H1 (cell line): ENCODE measurements at regions not wholly inside any gene's neighbourhood (a gene's known extent, or its start where the extent isn't known, plus 50 kb on each side); places are given as distances from the start of the nearest gene placed in this dataset.

Experiments used
- EZH2 ChIP-seq: fragments of 200-600 bp; sonication (generic); IDR thresholded peaks from 2 replicates; pipeline ENCODE4 v1.7.1; 2012; ENCODE audit warnings: low read depth, mild to moderate bottlenecking, moderate library complexity, low read length, inconsistent platforms; ENCODE audit not compliant: severe bottlenecking
- FOSL1 ChIP-seq: IDR thresholded peaks from 2 replicates; pipeline ENCODE4 v1.6.1; 2011; ENCODE audit warnings: mild to moderate bottlenecking, low read depth, low read length, moderate library complexity; ENCODE audit not compliant: insufficient read depth
- HDAC6 ChIP-seq: IDR thresholded peaks from one replicate; pipeline ENCODE4 v1.7.1; 2012; ENCODE audit warnings: low read depth, mild to moderate bottlenecking, inconsistent platforms, low read length, moderate library complexity
- JUND ChIP-seq: IDR thresholded peaks from 2 replicates; pipeline ENCODE4 v1.6.1; 2011; ENCODE audit warnings: mild to moderate bottlenecking, improper control_type of control experiment, low read length
- PHF8 ChIP-seq: fragments of 200-600 bp; sonication (generic); conservative IDR thresholded peaks from 2 replicates; pipeline ENCODE4 v1.7.1; 2012; ENCODE audit warnings: low read depth, mild to moderate bottlenecking, inconsistent platforms, low read length, moderate library complexity
- SIX5 ChIP-seq: IDR thresholded peaks from 2 replicates; pipeline ENCODE4 v1.6.1; 2011; ENCODE audit warnings: mild to moderate bottlenecking, low read depth, low read length
- TF ChIP-seq, protein P1 (sequence below): fragments of 300-600 bp; sonication (generic); IDR thresholded peaks from 2 replicates; pipeline ENCODE4 v1.7.1; 2012; ENCODE audit warnings: low read length, moderate library complexity, mild to moderate bottlenecking, inconsistent platforms; ENCODE audit not compliant: insufficient replicate concordance
- TF ChIP-seq, protein P2 (sequence below): IDR thresholded peaks from 2 replicates; pipeline ENCODE4 v1.6.1; 2011; ENCODE audit warnings: low read depth, mild to moderate bottlenecking, low read length; ENCODE audit not compliant: insufficient read depth

DNA sequence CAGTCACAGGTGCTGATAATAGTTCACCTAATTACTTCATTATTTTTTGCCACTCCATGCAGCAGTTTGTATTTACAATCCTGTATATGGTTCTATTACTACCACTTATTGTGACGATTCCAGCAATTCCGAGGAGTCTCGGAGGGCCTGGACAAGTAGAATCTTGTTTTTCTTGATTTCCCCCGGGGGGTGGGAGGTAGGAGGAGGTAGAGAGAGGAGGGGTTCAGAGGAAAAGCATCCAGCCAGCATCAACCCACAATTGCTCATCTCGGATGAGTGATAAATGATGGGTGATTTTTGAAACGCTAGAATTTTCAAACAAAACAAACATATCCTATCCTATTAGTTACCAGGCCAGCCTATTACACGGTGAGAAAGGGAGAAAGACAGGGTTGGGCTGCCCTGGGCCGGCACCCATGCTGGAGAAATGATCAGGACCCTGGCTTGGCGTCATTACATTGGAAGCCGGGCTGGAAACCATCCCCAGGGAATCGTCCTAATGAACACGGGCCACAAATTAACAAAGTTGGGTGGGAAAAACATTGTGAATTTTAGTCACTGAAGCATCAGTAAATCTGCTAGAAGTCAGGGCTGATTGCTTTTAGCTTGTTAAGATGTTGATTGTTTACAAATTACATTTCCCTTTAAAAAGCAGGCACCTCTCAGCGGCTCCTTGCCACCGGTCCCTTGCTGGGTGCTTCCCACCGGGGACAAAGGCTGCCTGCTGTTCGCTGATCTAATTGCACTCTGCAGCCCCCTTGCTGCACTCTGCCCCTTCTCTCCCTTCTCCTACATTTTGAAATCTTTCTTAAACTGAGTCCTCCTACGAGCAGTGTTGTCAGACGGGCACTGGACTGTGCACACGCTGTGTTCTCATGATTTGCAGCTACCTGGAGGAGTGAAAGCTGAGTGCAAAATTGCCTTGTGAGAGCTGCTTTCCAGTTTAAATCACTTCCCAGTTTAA, 95.5 kb downstream of the FAM204A start (continued):
- TF ChIP-seq, protein P1, sequence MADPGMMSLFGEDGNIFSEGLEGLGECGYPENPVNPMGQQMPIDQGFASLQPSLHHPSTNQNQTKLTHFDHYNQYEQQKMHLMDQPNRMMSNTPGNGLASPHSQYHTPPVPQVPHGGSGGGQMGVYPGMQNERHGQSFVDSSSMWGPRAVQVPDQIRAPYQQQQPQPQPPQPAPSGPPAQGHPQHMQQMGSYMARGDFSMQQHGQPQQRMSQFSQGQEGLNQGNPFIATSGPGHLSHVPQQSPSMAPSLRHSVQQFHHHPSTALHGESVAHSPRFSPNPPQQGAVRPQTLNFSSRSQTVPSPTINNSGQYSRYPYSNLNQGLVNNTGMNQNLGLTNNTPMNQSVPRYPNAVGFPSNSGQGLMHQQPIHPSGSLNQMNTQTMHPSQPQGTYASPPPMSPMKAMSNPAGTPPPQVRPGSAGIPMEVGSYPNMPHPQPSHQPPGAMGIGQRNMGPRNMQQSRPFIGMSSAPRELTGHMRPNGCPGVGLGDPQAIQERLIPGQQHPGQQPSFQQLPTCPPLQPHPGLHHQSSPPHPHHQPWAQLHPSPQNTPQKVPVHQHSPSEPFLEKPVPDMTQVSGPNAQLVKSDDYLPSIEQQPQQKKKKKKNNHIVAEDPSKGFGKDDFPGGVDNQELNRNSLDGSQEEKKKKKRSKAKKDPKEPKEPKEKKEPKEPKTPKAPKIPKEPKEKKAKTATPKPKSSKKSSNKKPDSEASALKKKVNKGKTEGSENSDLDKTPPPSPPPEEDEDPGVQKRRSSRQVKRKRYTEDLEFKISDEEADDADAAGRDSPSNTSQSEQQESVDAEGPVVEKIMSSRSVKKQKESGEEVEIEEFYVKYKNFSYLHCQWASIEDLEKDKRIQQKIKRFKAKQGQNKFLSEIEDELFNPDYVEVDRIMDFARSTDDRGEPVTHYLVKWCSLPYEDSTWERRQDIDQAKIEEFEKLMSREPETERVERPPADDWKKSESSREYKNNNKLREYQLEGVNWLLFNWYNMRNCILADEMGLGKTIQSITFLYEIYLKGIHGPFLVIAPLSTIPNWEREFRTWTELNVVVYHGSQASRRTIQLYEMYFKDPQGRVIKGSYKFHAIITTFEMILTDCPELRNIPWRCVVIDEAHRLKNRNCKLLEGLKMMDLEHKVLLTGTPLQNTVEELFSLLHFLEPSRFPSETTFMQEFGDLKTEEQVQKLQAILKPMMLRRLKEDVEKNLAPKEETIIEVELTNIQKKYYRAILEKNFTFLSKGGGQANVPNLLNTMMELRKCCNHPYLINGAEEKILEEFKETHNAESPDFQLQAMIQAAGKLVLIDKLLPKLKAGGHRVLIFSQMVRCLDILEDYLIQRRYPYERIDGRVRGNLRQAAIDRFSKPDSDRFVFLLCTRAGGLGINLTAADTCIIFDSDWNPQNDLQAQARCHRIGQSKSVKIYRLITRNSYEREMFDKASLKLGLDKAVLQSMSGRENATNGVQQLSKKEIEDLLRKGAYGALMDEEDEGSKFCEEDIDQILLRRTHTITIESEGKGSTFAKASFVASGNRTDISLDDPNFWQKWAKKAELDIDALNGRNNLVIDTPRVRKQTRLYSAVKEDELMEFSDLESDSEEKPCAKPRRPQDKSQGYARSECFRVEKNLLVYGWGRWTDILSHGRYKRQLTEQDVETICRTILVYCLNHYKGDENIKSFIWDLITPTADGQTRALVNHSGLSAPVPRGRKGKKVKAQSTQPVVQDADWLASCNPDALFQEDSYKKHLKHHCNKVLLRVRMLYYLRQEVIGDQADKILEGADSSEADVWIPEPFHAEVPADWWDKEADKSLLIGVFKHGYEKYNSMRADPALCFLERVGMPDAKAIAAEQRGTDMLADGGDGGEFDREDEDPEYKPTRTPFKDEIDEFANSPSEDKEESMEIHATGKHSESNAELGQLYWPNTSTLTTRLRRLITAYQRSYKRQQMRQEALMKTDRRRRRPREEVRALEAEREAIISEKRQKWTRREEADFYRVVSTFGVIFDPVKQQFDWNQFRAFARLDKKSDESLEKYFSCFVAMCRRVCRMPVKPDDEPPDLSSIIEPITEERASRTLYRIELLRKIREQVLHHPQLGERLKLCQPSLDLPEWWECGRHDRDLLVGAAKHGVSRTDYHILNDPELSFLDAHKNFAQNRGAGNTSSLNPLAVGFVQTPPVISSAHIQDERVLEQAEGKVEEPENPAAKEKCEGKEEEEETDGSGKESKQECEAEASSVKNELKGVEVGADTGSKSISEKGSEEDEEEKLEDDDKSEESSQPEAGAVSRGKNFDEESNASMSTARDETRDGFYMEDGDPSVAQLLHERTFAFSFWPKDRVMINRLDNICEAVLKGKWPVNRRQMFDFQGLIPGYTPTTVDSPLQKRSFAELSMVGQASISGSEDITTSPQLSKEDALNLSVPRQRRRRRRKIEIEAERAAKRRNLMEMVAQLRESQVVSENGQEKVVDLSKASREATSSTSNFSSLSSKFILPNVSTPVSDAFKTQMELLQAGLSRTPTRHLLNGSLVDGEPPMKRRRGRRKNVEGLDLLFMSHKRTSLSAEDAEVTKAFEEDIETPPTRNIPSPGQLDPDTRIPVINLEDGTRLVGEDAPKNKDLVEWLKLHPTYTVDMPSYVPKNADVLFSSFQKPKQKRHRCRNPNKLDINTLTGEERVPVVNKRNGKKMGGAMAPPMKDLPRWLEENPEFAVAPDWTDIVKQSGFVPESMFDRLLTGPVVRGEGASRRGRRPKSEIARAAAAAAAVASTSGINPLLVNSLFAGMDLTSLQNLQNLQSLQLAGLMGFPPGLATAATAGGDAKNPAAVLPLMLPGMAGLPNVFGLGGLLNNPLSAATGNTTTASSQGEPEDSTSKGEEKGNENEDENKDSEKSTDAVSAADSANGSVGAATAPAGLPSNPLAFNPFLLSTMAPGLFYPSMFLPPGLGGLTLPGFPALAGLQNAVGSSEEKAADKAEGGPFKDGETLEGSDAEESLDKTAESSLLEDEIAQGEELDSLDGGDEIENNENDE: no peak
- no peak for TF ChIP-seq FOSL1
- TF ChIP-seq EZH2: no peak
- no peak for TF ChIP-seq PHF8
- TF ChIP-seq, protein P2, sequence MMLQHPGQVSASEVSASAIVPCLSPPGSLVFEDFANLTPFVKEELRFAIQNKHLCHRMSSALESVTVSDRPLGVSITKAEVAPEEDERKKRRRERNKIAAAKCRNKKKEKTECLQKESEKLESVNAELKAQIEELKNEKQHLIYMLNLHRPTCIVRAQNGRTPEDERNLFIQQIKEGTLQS: no peak
- no peak for TF ChIP-seq JUND
- TF ChIP-seq HDAC6: no peak
- no peak for TF ChIP-seq SIX5
